ENCODE measurements at regions not wholly inside any gene's neighbourhood (a gene's known extent, or its start where the extent isn't known, plus 50 kb on each side); places are given as distances from the start of the nearest gene placed in this dataset.

DNA sequence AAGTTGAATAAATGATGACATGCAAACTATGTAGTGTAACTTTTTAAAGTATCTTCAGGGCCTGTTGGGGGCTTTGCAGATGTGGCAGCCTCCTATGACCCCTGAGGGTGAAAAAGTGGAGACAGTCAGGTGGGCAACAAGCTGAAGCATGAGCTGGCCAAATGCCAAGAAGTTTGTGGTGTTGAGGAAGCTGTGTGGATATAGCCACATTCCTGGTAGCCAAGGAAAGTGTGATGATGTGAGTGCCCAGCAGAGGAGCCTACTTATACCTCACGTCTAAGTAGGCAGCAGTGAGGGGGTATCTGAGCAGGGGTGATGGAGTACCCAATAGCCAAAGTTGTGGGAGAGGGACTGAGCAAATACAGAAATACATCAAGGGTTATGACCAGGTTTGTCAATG, 621.2 kb upstream of the CDH6 start:
- POLR2A ChIA-PET, result no interaction called here
- DNase-seq, result no peak
- no peaks in the 10 kb centered on the region for H3K79me2 ChIP-seq (ENCODE audit: insufficient read depth)
- no peak overlapping the region for H3K4me3 ChIP-seq (ENCODE audit: low read depth in 2 of 2, low read length in 1 of 2)
- H3K27ac ChIP-seq (ENCODE audit: low read depth in 2 of 2, low read length in 1 of 2), result no peak overlapping the region
- no peak overlapping the region for H3K9ac ChIP-seq
- no peaks in the 10 kb centered on the region for H3K36me3 ChIP-seq (replicated peaks in 1 of 2; ENCODE audit: control insufficient read depth in 1 of 2, insufficient read depth in 2 of 2, low read length in 1 of 2)
- no peaks in the 10 kb centered on the region for H4K20me1 ChIP-seq (ENCODE audit: insufficient read depth)
- CTCF ChIA-PET, result no interaction called here
- WGBS (ENCODE audit: low lambda C conversion rate), result 0% methylated on average over 1 of the region's 1 CpG
- no peak overlapping the region for H2AFZ ChIP-seq (ENCODE audit: low read depth)
- TF ChIP-seq RXRA (IDR thresholded peaks at IDR 0.05; ENCODE audit: borderline replicate concordance, low read depth), result no peak
- no peak for TF ChIP-seq RAD21 (IDR thresholded peaks at IDR 0.05; ENCODE audit: low read length)
- TF ChIP-seq MEF2A (IDR thresholded peaks at IDR 0.05; ENCODE audit: borderline replicate concordance, low read depth), result no peak
- TF ChIP-seq EP300 (IDR thresholded peaks at IDR 0.05; ENCODE audit: borderline replicate concordance in 1 of 2, low read depth in 1 of 2, low read length in 1 of 2), result no peak
- TF ChIP-seq RCOR1 (IDR thresholded peaks at IDR 0.05; ENCODE audit: low read length), result no peak
- TF ChIP-seq RFX5 (IDR thresholded peaks at IDR 0.05; ENCODE audit: low read length), result no peak
- TF ChIP-seq, protein P1, sequence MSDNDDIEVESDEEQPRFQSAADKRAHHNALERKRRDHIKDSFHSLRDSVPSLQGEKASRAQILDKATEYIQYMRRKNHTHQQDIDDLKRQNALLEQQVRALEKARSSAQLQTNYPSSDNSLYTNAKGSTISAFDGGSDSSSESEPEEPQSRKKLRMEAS (IDR thresholded peaks at IDR 0.05; ENCODE audit: low read depth), result no peak
- TF ChIP-seq, protein P2, sequence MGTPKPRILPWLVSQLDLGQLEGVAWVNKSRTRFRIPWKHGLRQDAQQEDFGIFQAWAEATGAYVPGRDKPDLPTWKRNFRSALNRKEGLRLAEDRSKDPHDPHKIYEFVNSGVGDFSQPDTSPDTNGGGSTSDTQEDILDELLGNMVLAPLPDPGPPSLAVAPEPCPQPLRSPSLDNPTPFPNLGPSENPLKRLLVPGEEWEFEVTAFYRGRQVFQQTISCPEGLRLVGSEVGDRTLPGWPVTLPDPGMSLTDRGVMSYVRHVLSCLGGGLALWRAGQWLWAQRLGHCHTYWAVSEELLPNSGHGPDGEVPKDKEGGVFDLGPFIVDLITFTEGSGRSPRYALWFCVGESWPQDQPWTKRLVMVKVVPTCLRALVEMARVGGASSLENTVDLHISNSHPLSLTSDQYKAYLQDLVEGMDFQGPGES (IDR thresholded peaks at IDR 0.05; ENCODE audit: low read depth, low read length), result no peak
- no peak for TF ChIP-seq CHD2 (IDR thresholded peaks at IDR 0.05; ENCODE audit: low read length, partially characterized antibody)
- no peak for TF ChIP-seq FOXM1 (IDR thresholded peaks at IDR 0.05; ENCODE audit: low read depth)
- TF ChIP-seq, protein P3, sequence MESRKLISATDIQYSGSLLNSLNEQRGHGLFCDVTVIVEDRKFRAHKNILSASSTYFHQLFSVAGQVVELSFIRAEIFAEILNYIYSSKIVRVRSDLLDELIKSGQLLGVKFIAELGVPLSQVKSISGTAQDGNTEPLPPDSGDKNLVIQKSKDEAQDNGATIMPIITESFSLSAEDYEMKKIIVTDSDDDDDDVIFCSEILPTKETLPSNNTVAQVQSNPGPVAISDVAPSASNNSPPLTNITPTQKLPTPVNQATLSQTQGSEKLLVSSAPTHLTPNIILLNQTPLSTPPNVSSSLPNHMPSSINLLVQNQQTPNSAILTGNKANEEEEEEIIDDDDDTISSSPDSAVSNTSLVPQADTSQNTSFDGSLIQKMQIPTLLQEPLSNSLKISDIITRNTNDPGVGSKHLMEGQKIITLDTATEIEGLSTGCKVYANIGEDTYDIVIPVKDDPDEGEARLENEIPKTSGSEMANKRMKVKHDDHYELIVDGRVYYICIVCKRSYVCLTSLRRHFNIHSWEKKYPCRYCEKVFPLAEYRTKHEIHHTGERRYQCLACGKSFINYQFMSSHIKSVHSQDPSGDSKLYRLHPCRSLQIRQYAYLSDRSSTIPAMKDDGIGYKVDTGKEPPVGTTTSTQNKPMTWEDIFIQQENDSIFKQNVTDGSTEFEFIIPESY (IDR thresholded peaks at IDR 0.05; ENCODE audit: borderline replicate concordance, low read depth), result no peak
- TF ChIP-seq FOXJ3 (CRISPR knock-in tag; IDR thresholded peaks at IDR 0.05), result no peak
- TF ChIP-seq, protein P4, sequence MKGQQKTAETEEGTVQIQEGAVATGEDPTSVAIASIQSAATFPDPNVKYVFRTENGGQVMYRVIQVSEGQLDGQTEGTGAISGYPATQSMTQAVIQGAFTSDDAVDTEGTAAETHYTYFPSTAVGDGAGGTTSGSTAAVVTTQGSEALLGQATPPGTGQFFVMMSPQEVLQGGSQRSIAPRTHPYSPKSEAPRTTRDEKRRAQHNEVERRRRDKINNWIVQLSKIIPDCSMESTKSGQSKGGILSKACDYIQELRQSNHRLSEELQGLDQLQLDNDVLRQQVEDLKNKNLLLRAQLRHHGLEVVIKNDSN (IDR thresholded peaks at IDR 0.05; ENCODE audit: borderline replicate concordance, low read depth), result no peak
- TF ChIP-seq, protein P5, sequence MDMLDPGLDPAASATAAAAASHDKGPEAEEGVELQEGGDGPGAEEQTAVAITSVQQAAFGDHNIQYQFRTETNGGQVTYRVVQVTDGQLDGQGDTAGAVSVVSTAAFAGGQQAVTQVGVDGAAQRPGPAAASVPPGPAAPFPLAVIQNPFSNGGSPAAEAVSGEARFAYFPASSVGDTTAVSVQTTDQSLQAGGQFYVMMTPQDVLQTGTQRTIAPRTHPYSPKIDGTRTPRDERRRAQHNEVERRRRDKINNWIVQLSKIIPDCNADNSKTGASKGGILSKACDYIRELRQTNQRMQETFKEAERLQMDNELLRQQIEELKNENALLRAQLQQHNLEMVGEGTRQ (IDR thresholded peaks at IDR 0.05; ENCODE audit: borderline replicate concordance, low read depth, low read length), result no peak
- no peaks in the 10 kb centered on the region for H3K27me3 ChIP-seq (ENCODE audit: insufficient read depth)
- no peak overlapping the region for H3K4me2 ChIP-seq
- H3K9me3 ChIP-seq, result no peaks in the 10 kb centered on the region
- no peaks in the 10 kb centered on the region for H3K4me1 ChIP-seq (ENCODE audit: control insufficient read depth in 1 of 2, insufficient read depth in 2 of 2, low read depth in 1 of 2, low read length in 1 of 2)
- H3K9me2 ChIP-seq, result no peaks in the 10 kb centered on the region
- no peaks in the 10 kb centered on the region for H3F3A ChIP-seq (replicated peaks; ENCODE audit: insufficient read depth)

All from SK-N-SH (cell line).